HCT116 (cell line): ENCODE measurements at regions not wholly inside any gene's neighbourhood (a gene's known extent, or its start where the extent isn't known, plus 50 kb on each side); places are given as distances from the start of the nearest gene placed in this dataset.

ENCODE experiments used
- ATAC-seq: fragments of 200-7000 bp; cut with Tn5 transposase; 2 replicates; pipeline ENCODE4 v1.9.1; 2020; ENCODE audit warnings: mild to moderate bottlenecking, moderate library complexity
- BruUV-seq: library from RNA; stranded (reverse); fragments of 400-500 nt; replicated peaks from 2 replicates; lab custom pipeline; 2021; lab: Mats Ljungman, UMichigan
- CTCF ChIA-PET: fragments of 300-600 bp; sonication (Branson Sonifier 250); formaldehyde crosslinking; loops from one replicate; lab custom pipeline; 2021; ENCODE audit warnings: antibody characterized with exemption; lab: Charles Lee
- POLR2A ChIA-PET: fragments of 300-600, 350-600 bp; sonication (Branson Sonifier 250); formaldehyde crosslinking; loops from one replicate; lab custom pipeline; 2021; ENCODE audit warnings: antibody characterized with exemption; lab: Charles Lee
- RAD21 ChIA-PET, 2 experiments: fragments of 300-600 bp; sonication (Branson Sonifier 250); formaldehyde crosslinking; loops; one replicate each; lab custom pipeline; 2023; ENCODE audit warnings: low total read pairs in 2 of 2; ENCODE audit not compliant: uncharacterized antibody in 2 of 2, unreplicated experiment in 2 of 2, low non-redundant PET in 1 of 2; lab: Charles Lee
- DNase-seq: peaks from one replicate; pipeline ENCODE4 v3.0.0-alpha.2; 2010; ENCODE audit warnings: low read depth, low spot score
- H2AFZ ChIP-seq: fragments of 200-600 bp; shearing (Covaris generic), sonication (generic); 2 replicates; pipeline ENCODE4 v1.6.1; 2017; ENCODE audit warnings: low read depth, mixed run types, mixed read lengths, antibody characterized with exemption, low read length; ENCODE audit not compliant: poor library complexity, severe bottlenecking
- H3K27ac ChIP-seq: 2 replicates; pipeline ENCODE4 v1.5.1; 2012; ENCODE audit warnings: low read depth, low read length
- H3K27me3 ChIP-seq: fragments of 200-600 bp; sonication (generic); 2 replicates; pipeline ENCODE4 v1.6.1; 2016; ENCODE audit warnings: mixed run types, low read length, mixed read lengths; ENCODE audit not compliant: insufficient read depth
- H3K36me3 ChIP-seq, 2 experiments: fragments of 200-500 bp in 1 of 2; fragments of 200-600 bp in 1 of 2; sonication (Bioruptor generic) in 1 of 2; sonication (generic) in 1 of 2; 2 replicates each; pipeline versions ENCODE4 v1.5.1 to v1.6.1; 2014 to 2016; ENCODE audit warnings: low read length in 2 of 2, inconsistent platforms in 1 of 2, mixed read lengths in 1 of 2, mixed run types in 1 of 2; ENCODE audit not compliant: insufficient read depth in 2 of 2, control insufficient read depth in 1 of 2
- H3K4me1 ChIP-seq, 2 experiments: fragments of 200-600 bp in 1 of 2; sonication (generic) in 1 of 2; 2 replicates each; pipeline versions ENCODE4 v1.5.1 to v1.6.1; 2012 to 2017; ENCODE audit warnings: low read length in 2 of 2, inconsistent platforms in 1 of 2, mild to moderate bottlenecking in 1 of 2, mixed read lengths in 1 of 2, mixed run types in 1 of 2, moderate library complexity in 1 of 2; ENCODE audit not compliant: insufficient read depth in 2 of 2, control insufficient read depth in 1 of 2
- H3K4me2 ChIP-seq: fragments of 200-600 bp; sonication (generic); 2 replicates; pipeline ENCODE4 v1.6.1; 2017; ENCODE audit warnings: mixed run types, low read length, mixed read lengths
- H3K4me3 ChIP-seq, 2 experiments: fragments of 200-600 bp in 1 of 2; sonication (generic) in 1 of 2; replicated peaks in 1 of 2; 2 replicates each; pipeline ENCODE4 v1.5.1; 2011 to 2016; ENCODE audit warnings: low read length in 2 of 2, control low read depth in 1 of 2, low read depth in 1 of 2, mild to moderate bottlenecking in 1 of 2, mixed read lengths in 1 of 2, mixed run types in 1 of 2
- H3K79me2 ChIP-seq: fragments of 200-600 bp; sonication (generic); 2 replicates; pipeline ENCODE4 v1.6.1; 2017; ENCODE audit warnings: mild to moderate bottlenecking, mixed run types, low read length, moderate library complexity, mixed read lengths; ENCODE audit not compliant: insufficient read depth
- H3K9ac ChIP-seq: fragments of 200-600 bp; sonication (generic); 2 replicates; pipeline ENCODE4 v1.6.1; 2016; ENCODE audit warnings: low read length, mixed read lengths
- H3K9me2 ChIP-seq: fragments of 200-600 bp; sonication (generic), shearing (Covaris generic); 2 replicates; pipeline ENCODE4 v1.6.1; 2017; ENCODE audit warnings: mixed run types, mild to moderate bottlenecking, moderate library complexity; ENCODE audit not compliant: insufficient read depth
- H3K9me3 ChIP-seq, 2 experiments: fragments of 200-500 bp in 1 of 2; fragments of 200-600 bp in 1 of 2; sonication (Bioruptor generic) in 1 of 2; sonication (generic) in 1 of 2; 2 replicates each; pipeline ENCODE4 v1.6.1; 2014 to 2017; ENCODE audit warnings: low read length in 2 of 2, mixed read lengths in 2 of 2, inconsistent platforms in 1 of 2, low read depth in 1 of 2, mild to moderate bottlenecking in 1 of 2, mixed run types in 1 of 2, moderate library complexity in 1 of 2; ENCODE audit not compliant: control insufficient read depth in 1 of 2, insufficient read depth in 1 of 2
- H4K20me1 ChIP-seq: fragments of 200-600 bp; sonication (generic), shearing (Covaris generic); 2 replicates; pipeline ENCODE4 v1.6.1; 2017; ENCODE audit warnings: mixed run types, mild to moderate bottlenecking, moderate library complexity; ENCODE audit not compliant: insufficient read depth
- CEBPB ChIP-seq: IDR thresholded peaks from 2 replicates; pipeline ENCODE4 v1.6.1; 2012; ENCODE audit warnings: low read depth
- EGR1 ChIP-seq: IDR thresholded peaks from 2 replicates; pipeline ENCODE4 v1.6.1; 2012; ENCODE audit warnings: low read depth
- ELF1 ChIP-seq: IDR thresholded peaks from 2 replicates; pipeline ENCODE4 v1.6.1; 2012; ENCODE audit warnings: low read depth, borderline replicate concordance
- EZH2 ChIP-seq: fragments of 200-600 bp; sonication (generic); IDR thresholded peaks from 2 replicates; pipeline ENCODE4 v1.6.1; 2017; ENCODE audit warnings: antibody characterized with exemption, mixed run types
- EZH2phosphoT487 ChIP-seq: fragments of 200-600 bp; IDR thresholded peaks from 2 replicates; pipeline ENCODE4 v1.6.1; 2018; ENCODE audit warnings: antibody characterized with exemption, borderline replicate concordance
- FOSL1 ChIP-seq: IDR thresholded peaks from 2 replicates; pipeline ENCODE4 v1.6.1; 2012; ENCODE audit warnings: low read depth
- JUND ChIP-seq: IDR thresholded peaks from 2 replicates; pipeline ENCODE4 v1.6.1; 2012
- POLR2A ChIP-seq: IDR thresholded peaks from 2 replicates; pipeline ENCODE4 v1.7.0; 2011; ENCODE audit warnings: borderline replicate concordance; ENCODE audit not compliant: insufficient read depth, insufficient read length; ENCODE audit errors: extremely low read depth
- POLR2AphosphoS5 ChIP-seq: IDR thresholded peaks from 2 replicates; pipeline ENCODE4 v1.6.1; 2011; ENCODE audit warnings: mild to moderate bottlenecking, low read depth, low read length, moderate library complexity
- RAD21 ChIP-seq: IDR thresholded peaks from 2 replicates; pipeline ENCODE4 v1.6.1; 2012; ENCODE audit warnings: low read depth, mild to moderate bottlenecking
- SIN3A ChIP-seq: IDR thresholded peaks from 2 replicates; pipeline ENCODE4 v1.6.1; 2012; ENCODE audit warnings: low read depth
- SP1 ChIP-seq: IDR thresholded peaks from 2 replicates; pipeline ENCODE4 v1.6.1; 2012; ENCODE audit warnings: low read depth
- TCF7L2 ChIP-seq: IDR thresholded peaks from 2 replicates; pipeline ENCODE4 v1.7.0; 2011; ENCODE audit warnings: borderline replicate concordance, inconsistent platforms; ENCODE audit not compliant: insufficient read depth, insufficient read length; ENCODE audit errors: extremely low read depth
- ZFX ChIP-seq: fragments of 450-650 bp; IDR thresholded peaks from 2 replicates; pipeline ENCODE4 v1.6.1; 2017
- intact Hi-C: fragments of 100-400 bp; cut with micrococcal nuclease; formaldehyde crosslinking; loops from 2 replicates; pipeline ENCODE4 v1.10.0; 2022
- TF ChIP-seq, protein P1 (sequence below): IDR thresholded peaks from 2 replicates; pipeline ENCODE4 v1.6.1; 2012
- TF ChIP-seq, protein P2 (sequence below): IDR thresholded peaks from 2 replicates; pipeline ENCODE4 v1.6.1; 2012; ENCODE audit warnings: low read depth
- TF ChIP-seq, protein P3 (sequence below), 3 experiments: fragments of 200-600 bp in 1 of 3; sonication (generic) in 1 of 3; IDR thresholded peaks in 2 of 3; conservative IDR thresholded peaks in 1 of 3; 2 replicates each; pipeline ENCODE4 v1.5.1; 2012 to 2017; ENCODE audit warnings: low read depth in 2 of 3, low read length in 2 of 3, antibody characterized with exemption in 1 of 3, borderline replicate concordance in 1 of 3, control low read depth in 1 of 3, mild to moderate bottlenecking in 1 of 3, mixed read lengths in 1 of 3, mixed run types in 1 of 3, moderate library complexity in 1 of 3; ENCODE audit not compliant: insufficient read depth in 1 of 3

DNA sequence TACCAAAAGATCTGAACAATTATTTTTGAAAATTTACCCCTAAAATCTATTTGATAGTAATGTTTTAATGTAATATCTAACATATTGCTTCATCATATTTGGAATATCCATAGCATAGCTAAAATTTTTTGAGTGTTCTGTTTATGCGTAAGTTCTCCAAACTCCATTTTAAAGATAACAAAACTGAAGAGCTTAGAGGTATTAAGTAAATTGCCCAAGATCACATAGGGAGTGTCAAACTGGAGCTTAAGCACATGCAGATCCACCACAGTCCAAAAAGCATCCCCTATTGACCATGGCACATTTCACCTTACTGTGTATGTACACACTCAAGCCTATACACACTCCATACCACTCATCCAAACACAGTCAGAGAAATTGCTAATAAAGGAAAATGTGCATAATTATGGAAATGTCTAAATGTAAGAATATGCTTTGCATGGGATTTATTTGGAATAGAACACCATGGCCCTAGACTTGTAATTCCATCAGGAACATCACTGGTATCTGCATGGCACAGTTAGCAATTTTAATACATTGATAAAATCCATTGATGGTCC, 85.2 kb upstream of the TGFBR2 start:
- ChIA-PET RAD21 (no interaction called here), POLR2A (no interaction called here), CTCF (no interaction called here)
- no peaks in the 10 kb centered on the region for H4K20me1 ChIP-seq
- H3K36me3 ChIP-seq: no peaks in the 10 kb centered on the region
- no peak overlapping the region for H3K4me3 ChIP-seq
- no peak overlapping the region for H3K9ac ChIP-seq
- no TSS peak for BruUV-seq
- no peaks in the 10 kb centered on the region for H3K9me3 ChIP-seq
- DNase-seq (no peak), ATAC-seq (no peak)
- intact Hi-C loops: no loop called here
- H3K4me1 ChIP-seq: no peaks in the 10 kb centered on the region
- no peaks in the 10 kb centered on the region for H3K27me3 ChIP-seq
- H3K4me2 ChIP-seq: no peak overlapping the region
- no peak for TF ChIP-seq JUND
- TF ChIP-seq EZH2phosphoT487: no peak
- no peak for TF ChIP-seq CEBPB
- TF ChIP-seq FOSL1: no peak
- TF ChIP-seq SIN3A: no peak
- TF ChIP-seq POLR2A: no peak
- TF ChIP-seq, protein P1, sequence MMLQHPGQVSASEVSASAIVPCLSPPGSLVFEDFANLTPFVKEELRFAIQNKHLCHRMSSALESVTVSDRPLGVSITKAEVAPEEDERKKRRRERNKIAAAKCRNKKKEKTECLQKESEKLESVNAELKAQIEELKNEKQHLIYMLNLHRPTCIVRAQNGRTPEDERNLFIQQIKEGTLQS: no peak
- no peak for TF ChIP-seq SP1
- H3K79me2 ChIP-seq: no peaks in the 10 kb centered on the region
- H3K9me2 ChIP-seq: no peaks in the 10 kb centered on the region
- H2AFZ ChIP-seq: no peak overlapping the region
- H3K27ac ChIP-seq: no peak overlapping the region

DNA sequence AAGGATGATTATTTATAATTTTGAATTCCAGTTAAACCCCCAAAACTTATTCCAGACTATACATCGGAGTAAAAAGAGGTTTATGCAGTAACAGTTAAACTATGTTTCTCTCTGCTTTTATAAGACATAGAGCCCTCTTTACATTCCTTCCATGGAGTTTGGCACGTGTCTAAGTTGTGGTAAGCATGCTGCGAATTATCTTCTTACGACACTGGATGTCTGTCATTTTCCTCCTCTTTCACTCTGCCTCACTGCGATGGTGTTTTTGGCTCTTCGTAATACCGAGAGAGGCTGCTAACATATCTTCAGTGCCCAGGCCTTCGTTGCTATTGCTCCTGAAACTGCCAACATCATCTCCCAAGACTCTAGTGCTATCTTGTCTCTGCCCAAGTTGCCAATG, 83.9 kb upstream of the TGFBR2 start:
- Histone ChIP-seq H3K27me3 (no peaks in the 10 kb centered on the region), H3K36me3 (no peaks in the 10 kb centered on the region), H3K79me2 (no peaks in the 10 kb centered on the region), H3K9me2 (no peaks in the 10 kb centered on the region), H2AFZ (no peak overlapping the region), H3K4me2 (no peak overlapping the region), H3K27ac (no peak overlapping the region), H3K9ac (no peak overlapping the region), H3K4me1 (no peaks in the 10 kb centered on the region), H4K20me1 (no peaks in the 10 kb centered on the region), H3K4me3 (no peak overlapping the region), H3K9me3 (no peaks in the 10 kb centered on the region)
- ATAC-seq (no peak), DNase-seq (no peak)
- POLR2A ChIA-PET: no interaction called here
- no TSS peak for BruUV-seq
- CTCF ChIA-PET: no interaction called here
- intact Hi-C loops: no loop called here
- RAD21 ChIA-PET: no interaction called here
- TF ChIP-seq, protein P2, sequence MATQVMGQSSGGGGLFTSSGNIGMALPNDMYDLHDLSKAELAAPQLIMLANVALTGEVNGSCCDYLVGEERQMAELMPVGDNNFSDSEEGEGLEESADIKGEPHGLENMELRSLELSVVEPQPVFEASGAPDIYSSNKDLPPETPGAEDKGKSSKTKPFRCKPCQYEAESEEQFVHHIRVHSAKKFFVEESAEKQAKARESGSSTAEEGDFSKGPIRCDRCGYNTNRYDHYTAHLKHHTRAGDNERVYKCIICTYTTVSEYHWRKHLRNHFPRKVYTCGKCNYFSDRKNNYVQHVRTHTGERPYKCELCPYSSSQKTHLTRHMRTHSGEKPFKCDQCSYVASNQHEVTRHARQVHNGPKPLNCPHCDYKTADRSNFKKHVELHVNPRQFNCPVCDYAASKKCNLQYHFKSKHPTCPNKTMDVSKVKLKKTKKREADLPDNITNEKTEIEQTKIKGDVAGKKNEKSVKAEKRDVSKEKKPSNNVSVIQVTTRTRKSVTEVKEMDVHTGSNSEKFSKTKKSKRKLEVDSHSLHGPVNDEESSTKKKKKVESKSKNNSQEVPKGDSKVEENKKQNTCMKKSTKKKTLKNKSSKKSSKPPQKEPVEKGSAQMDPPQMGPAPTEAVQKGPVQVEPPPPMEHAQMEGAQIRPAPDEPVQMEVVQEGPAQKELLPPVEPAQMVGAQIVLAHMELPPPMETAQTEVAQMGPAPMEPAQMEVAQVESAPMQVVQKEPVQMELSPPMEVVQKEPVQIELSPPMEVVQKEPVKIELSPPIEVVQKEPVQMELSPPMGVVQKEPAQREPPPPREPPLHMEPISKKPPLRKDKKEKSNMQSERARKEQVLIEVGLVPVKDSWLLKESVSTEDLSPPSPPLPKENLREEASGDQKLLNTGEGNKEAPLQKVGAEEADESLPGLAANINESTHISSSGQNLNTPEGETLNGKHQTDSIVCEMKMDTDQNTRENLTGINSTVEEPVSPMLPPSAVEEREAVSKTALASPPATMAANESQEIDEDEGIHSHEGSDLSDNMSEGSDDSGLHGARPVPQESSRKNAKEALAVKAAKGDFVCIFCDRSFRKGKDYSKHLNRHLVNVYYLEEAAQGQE: no peak
- TF ChIP-seq EGR1 (no peak), RAD21 (no peak), EZH2phosphoT487 (no peak), POLR2AphosphoS5 (no peak), ZFX (no peak), ELF1 (no peak), SIN3A (no peak), TCF7L2 (no peak), EZH2 (no peak)
- TF ChIP-seq, protein P1: no peak
- TF ChIP-seq, protein P3, sequence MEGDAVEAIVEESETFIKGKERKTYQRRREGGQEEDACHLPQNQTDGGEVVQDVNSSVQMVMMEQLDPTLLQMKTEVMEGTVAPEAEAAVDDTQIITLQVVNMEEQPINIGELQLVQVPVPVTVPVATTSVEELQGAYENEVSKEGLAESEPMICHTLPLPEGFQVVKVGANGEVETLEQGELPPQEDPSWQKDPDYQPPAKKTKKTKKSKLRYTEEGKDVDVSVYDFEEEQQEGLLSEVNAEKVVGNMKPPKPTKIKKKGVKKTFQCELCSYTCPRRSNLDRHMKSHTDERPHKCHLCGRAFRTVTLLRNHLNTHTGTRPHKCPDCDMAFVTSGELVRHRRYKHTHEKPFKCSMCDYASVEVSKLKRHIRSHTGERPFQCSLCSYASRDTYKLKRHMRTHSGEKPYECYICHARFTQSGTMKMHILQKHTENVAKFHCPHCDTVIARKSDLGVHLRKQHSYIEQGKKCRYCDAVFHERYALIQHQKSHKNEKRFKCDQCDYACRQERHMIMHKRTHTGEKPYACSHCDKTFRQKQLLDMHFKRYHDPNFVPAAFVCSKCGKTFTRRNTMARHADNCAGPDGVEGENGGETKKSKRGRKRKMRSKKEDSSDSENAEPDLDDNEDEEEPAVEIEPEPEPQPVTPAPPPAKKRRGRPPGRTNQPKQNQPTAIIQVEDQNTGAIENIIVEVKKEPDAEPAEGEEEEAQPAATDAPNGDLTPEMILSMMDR (IDR thresholded peaks at IDR 0.05 in 2 of 3, conservative IDR thresholded peaks at IDR 0.05 in 1 of 3; ENCODE audit: borderline replicate concordance in 1 of 3, insufficient read depth in 1 of 3, low read depth in 2 of 3, low read length in 2 of 3): no peak
